Gastroesophageal sphincter (tissue), 3 donors: ENCODE measurements at regions not wholly inside any gene's neighbourhood (a gene's known extent, or its start where the extent isn't known, plus 50 kb on each side); places are given as distances from the start of the nearest gene placed in this dataset.

Source experiments
- CTCF ChIP-seq, 4 experiments: fragments of 200-600 bp in 2 of 4; fragments of 450-650 bp in 2 of 4; sonication (generic) in 1 of 4; IDR thresholded peaks; one replicate each; pipeline ENCODE4 v1.5.1; 2017 to 2019; ENCODE audit warnings: antibody characterized with exemption in 4 of 4, mild to moderate bottlenecking in 2 of 4, moderate library complexity in 2 of 4
- POLR2A ChIP-seq, 2 donors: fragments of 450-650 bp; IDR thresholded peaks; one replicate each; pipeline ENCODE4 v1.6.1; 2017; ENCODE audit warnings: antibody characterized with exemption in 2 of 2, mild to moderate bottlenecking in 2 of 2, moderate library complexity in 1 of 2

- TF ChIP-seq CTCF (IDR thresholded peaks at IDR 0.05) (no peak), POLR2A (IDR thresholded peaks at IDR 0.05) (no peak)
Measured at GRCh38 chr4:41446391-41446790, 91.6 kb upstream of the LIMCH1 start.
